Amniotic stem cell (primary cell): ENCODE measurements at regions not wholly inside any gene's neighbourhood (a gene's known extent, or its start where the extent isn't known, plus 50 kb on each side); places are given as distances from the start of the nearest gene placed in this dataset.

Experiments used
- DNase-seq: peaks from one replicate; lab custom pipeline; 2025; lab: John Stamatoyannopoulos, UW

DNA sequence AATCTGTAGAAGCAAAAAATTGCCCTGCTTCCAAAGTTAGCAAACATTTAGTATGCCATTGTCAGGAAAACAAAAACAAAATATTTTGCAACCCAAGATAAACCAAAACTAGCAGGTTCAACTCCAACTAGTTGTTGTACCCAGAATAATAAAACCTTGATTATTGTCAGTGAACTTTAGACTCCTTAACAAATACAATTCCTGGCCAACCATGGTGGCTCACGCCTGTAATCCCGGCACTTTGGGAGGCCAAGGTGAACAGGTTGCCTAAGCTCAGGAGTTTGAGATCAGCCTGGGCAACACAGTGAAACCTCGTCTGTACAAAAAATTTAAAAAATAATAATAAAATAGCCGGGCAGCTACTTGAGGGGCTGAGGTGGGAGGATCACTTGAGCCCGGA, 53.6 kb upstream of the EPCAM start:
- DNase-seq, result no peak

DNA sequence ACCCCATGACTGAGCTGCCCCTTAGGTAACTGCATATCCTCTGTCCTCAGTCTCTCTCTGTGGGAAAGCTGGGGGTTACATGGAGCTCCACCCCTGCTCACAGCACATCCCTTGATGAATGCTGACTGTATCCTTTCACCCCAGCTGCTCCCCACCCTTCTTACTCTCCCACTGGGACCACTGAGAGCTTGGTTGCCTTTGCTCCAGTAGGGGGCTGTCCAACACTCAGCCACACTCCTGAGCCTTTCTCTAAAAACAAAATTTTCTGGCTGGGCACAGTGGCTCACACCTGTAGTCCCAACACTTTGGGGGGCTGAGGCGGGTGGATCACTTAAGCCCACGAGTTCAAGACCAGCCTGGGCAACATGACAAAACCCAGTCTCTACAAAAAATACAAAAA, 55.4 kb upstream of the EPCAM start:
- DNase-seq, result no peak

DNA sequence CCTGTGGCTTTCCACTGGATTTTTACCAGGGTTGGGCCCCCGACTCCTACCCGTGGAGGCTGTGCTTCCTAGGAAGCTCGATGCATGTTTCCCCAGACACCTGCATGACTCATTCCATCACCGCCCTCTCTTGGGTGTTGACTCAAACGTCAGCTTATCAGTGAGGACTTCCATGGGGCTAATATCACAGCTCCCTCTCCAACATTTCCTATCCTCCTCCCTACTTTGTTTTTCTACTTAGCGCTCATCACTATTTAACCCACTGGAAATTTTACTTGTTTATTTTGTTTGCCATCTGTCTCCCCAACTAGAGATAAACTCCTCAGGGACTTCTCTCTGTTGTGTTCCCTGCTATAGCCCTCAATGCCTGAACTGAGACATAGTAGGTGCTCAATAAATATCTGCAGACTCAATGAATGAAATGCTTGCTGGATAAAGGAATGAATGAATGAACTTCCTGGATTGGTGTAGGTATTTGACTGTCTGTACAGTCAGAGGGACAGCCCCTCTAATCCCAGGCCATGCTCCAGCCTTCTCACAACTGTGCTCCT, 55.9 kb upstream of the EPCAM start:
- no peak for DNase-seq

DNA sequence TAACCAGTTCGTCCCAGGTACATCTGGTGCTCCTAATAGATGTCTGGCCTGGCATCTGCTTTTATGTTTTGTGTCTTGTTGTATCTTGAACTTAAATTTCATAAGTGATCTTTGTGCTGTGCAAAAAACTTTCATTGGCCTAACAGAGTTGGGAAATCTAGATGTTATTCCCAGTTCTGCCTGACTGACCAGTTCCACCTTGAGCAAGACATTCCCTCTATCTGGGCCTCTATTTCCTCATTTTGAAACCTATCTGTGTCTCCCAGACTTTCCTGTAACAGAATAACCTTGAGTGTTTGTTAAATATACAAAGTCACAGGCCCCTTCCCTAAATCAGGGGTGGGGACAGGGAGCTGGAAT, 56.6 kb upstream of the EPCAM start:
- DNase-seq, result no peak

DNA sequence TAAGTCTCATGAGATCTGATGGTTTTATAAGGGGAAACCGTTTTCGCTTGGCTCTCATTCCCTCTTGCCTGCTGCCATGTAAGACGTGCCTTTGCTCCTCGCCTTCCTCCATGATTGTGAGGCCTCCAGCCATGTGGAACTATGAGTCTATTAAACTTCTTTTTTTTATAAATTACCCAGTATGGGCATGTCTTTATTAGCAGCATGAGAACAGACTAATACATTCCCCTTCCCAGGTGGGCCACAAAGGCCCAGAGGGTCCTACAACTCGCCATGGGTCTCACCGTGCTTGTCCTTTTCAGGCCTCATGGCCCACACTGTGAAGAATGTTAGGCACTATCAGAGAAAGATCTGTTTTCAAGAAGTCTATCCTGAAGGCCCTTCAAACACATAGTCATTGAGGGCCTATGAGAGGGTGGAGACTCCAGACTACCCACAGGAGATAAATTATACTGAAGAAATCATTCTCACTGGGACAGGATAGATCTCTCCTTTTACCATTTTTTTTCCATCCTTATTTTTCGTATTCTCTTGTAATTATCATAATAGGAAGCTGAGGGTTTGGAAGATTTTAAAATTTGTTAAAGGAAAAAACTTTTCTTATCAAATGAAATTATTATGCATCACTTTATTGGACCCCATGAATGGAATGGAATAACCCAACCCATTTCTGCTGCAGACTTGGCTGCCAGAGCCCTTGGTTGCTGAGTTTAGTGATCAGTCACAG, 57.2 kb upstream of the EPCAM start:
- no peak for DNase-seq

DNA sequence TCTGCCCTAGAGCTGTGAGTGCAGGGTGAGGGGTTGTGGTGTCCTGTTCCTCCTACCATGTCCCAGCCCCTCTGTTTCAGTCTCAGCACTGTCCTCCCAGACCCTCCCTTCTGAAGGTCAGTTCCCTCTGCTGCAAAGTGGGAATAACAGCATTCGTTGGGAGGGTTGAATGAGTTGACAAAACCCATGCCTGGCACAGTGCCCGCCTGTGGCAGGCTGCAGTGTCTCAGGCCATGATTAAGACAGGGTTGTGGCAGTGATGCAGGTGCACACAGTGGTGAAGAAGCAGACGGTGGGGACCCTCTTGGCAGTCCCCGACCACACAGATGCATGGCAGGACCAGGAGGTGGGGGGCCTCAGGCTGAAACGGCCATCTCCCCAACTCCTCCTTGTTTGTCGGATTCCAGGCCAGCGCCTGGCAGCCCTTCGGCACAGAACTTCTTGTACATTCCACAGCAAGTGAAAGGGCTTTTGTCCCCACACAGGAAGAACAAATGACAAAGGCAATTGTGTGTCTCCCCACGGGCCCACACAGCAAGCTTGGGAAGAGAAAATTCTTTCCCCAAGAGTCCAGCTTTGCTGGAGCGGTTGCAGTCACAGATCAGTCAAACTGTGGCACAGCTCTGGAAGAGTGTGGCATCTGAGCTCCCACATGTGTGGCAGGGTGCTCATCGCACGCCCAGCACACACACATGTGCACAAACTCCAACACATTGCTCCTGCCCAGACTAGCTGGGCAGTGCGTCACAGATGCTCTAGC, 58.1 kb upstream of the EPCAM start:
- no peak for DNase-seq

DNA sequence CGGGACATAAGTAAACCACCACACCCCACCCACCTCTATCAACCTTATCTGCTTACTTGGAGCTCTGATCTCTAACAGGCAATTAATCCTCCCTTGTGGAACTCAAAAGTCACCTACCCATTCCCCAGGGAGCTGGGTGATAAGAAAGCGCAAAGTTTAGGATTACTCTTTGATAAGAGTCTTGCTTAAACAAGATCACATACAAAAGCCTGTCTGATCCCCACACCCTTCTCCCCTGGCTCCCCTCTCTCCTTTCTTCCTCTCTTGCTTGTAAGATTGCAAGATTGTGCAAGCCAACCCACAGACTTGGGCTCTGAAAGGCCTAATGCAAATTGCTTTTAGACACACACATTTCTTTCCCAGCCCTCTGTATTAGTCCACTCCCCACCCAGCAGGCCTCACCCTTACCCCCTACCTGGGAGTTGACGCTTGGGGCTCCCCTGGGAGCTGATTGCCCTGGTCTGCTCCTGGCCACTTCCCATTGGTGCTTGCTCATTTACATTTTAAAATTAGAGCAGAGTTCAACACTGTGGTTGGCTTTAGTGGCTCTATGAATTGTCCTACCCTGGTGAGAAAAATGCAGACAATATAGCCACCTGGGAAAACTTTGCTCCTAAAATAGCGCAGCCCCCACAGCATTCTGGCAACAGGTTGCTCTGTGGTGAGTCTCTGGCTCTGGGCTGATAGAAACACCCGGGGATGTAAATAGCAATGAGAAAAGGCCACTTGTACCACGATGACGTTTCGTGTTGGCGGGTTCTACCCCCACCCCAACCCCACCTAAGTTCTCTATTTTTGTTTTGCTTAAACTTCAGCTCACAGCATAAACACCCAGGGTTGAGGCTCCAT, 58.9 kb upstream of the EPCAM start:
- DNase-seq, result no peak

DNA sequence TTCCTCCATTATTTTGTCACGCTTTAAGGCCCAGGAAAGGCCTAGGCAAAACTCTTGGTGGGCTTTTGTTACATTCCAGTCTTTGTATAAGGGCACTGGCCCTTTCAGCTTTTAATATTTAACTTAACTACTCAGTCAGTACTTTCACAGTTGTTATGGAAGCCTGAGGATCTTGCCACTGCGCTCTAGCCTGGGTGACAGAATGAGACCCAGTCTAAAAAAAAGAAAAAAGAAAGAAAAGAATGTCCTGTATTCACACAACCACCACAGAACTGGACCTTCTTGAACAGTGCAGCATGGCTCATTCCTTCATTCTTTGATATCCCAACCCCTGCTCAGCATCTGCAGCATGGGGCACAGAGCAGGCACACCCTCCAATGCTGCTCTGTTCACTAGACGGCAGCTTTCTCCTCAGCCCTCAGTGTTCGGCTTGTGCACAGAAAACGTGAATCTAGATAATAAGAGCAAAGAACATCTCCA, 59.6 kb upstream of the EPCAM start:
- DNase-seq, result no peak

DNA sequence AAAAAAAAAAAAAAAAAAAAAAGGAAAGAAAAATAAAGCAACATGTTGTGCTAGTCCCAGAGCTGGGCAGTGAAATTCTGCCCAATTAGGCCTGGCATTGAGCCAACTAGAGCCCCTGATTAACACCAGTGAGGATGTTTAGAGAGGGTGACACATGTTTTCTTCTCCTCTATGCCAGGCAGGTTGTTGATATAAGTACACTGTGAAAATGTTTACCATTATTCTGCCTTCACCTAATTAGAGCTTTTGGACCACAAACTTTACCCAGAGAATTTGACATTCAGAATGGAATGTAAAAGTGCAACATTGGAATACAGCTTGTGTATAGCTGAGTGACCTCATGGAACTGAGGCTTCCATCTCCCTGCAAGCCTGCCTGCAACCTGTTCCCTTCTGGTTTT, 62.0 kb upstream of the EPCAM start:
- DNase-seq, result no peak

DNA sequence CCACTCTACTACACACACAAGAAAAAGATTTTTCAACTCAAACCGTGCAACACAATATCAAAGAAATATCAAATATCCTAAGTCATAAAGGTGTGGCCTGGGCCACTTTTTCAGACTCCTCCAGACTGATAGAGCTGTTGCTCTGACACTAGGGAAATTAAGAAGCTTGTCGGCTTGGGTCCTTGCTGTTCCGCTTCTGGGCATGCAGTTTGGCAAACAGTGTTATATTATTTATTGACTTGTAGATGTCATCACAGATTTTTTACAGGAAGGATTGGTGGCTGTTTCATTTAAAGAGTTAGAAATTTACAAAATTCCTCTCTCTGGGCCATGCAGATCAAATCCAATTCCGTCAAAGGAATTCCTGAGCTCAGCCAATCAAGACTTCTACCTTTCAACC, 64.5 kb upstream of the EPCAM start:
- DNase-seq, result no peak

DNA sequence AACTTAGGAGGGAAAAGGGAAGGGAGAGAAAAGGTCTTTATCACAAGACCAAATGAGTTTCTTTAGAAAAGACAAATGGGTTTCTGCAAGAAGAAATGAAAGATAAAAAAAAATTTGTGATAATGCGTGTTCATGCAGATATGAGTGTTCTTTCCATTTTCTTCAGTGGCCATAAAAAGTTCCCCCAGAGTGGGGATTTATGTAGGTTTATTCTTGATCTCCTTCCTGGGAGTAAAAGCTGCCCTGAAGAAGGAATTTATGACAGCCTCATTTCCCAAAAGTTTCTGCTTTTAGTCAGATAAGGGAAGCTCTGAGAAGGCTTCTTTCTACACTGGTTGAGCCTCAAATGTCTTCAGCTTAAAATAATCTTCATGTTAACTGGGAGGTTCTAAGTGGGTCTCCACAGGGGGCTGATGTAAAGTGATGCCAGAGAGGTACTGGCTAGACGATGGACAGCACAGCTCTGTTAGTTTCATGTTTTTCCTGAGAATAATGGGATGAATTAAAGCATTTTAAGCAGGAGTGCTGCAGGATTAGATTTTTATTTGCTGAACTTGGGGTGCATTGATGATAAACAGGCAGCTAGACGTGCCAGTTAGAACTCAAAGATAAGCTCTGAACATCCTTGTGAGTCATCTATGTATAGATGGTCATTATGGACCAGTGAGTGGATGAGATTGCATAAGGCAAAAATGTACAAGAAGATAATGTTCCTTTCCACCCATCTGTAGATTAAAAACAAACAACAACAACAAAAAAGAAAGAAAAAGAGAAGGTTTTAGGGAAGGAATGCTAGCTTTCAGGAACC, 65.6 kb upstream of the EPCAM start:
- no peak for DNase-seq

DNA sequence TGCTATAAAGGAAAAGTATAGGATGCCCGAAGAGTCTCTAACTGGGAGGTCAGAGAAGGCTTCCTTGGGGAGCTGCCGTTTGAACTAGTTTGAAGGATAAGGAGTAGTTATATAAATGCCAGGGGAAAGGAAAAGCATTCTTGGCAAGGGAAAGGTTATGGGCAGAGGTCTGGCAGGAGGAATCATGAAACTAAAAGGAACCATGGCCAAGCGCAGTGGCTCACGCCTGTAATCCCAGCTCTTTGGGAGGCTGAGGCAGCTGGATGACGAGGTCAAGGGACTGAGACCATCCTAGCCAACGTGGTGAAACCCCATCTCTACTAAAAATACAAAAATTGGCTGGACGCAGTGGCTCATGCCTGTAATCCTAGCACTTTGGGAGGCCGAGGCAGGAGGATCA, 66.8 kb upstream of the EPCAM start:
- DNase-seq, result no peak

DNA sequence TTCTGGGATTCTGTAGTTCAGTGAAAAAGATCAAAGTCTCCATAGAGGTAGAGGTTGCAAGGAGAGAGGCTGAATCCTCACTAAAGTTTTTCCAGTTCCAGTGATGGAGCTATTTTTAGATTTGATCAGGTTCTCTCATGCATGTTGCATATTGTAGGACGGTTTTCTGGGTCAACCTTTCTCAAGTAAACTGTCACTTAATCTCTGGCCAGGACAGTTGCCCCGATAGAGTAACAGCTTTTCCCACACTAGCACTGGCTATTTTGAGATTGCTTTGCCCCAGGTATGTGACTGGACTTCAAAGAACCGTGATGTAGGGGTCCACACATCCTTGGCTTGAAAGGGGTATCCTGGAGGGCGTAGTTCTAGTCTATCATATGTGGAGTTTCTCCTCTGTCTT, 67.4 kb upstream of the EPCAM start:
- DNase-seq, result no peak

DNA sequence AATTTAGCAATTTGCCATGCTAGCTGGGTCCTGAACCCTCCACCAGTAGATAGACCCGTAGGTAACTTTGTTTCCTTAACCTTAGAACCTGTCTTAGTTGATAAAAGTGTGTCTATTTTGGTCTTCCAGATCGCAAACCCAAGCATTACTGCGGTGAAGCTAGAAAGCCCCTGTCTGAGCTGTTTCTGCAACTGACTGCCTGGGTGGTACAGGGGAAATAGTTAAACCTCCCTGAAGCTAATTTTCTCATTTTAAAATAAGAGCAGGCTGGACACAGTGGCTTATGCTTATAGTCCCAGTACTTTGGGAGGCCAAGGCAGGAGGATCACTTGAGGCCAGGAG, 67.9 kb upstream of the EPCAM start:
- no peak for DNase-seq

DNA sequence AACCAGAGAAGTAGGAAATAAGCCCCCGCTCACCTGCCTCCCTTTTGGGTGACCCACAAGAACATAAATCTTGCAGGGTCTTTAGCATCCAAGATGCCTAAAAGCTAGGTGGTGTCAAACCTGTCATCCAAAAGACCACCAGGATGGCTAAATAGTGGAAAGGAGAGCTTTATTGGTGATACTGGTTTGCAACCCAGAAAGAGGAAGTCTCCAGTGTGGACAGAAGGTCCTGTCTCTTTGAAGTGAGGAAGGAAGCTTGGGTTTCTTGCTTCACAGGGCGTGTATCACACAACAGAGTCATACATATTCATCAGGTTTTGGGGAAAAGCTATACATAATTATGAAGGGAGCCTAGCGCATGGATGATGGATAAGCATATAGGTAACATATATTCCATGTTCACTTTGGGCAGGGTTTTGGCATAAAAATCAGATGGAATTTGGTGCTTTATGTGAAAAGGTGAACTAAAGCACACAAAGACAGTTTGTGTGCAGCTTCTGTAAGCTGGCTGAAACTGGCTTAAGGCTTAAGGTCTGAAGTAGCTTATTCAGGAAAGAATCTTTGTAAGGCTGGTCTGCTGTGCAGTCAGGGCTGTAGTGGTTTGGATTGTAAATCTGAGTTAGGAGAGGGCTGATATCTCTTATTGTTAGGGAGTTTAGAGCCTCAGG, 68.4 kb upstream of the EPCAM start:
- no peak for DNase-seq

DNA sequence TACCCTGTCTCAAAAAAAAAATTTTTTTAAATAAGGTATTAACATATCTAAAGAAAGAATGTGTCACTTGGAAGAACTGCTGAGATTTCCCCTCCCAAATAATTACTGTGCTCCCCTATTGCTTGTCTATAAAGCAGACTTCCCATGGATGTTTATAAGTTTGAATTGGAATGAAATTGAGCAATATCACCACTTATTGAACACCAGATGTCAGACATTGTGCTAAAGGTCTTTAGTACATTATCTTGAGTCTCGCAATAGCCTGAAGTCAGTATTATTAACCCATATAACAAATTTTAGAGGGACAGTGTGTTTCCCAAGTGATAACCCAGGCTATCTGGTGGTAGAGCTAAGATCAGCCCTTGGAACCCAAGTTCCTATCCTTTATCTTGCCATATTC, 69.0 kb upstream of the EPCAM start:
- DNase-seq, result no peak

DNA sequence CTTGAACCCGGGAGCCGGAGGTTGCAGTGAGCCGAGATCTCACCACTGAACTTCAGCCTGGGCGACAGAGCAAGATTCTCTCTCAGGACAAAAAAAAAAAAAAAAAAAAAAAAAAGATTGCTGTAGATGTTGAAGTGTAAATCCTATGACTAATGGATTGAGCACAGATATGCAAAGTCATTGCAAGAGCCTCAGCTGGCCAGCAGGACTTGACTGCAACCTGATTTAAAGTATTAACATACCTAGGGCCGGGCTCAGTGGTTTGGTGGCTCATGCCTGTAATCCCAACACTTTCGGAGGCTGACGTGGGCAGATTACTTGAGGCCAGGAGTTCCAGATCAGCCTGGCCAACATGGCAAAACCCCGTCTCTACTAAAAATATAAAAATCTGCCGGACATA, 69.6 kb upstream of the EPCAM start:
- DNase-seq, result no peak

DNA sequence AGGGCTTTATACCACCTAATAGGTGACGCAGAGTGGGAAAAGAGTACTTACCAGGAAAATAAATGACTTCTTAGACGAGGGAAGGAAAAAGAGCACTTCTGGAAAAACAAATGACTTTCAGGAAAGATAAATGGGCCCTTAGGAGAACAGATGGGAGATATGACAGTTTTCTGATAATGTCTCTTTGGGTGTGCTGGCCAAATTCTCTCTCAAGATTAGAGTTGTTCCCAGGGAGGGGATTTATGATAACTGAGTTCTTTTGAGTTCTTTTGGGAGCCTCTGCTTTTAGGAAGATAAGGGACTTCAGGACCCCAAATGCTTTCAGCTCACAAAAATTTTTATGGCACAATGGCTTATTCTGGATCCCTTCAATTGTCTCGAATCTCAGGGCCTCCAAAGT, 70.3 kb upstream of the EPCAM start:
- no peak for DNase-seq

DNA sequence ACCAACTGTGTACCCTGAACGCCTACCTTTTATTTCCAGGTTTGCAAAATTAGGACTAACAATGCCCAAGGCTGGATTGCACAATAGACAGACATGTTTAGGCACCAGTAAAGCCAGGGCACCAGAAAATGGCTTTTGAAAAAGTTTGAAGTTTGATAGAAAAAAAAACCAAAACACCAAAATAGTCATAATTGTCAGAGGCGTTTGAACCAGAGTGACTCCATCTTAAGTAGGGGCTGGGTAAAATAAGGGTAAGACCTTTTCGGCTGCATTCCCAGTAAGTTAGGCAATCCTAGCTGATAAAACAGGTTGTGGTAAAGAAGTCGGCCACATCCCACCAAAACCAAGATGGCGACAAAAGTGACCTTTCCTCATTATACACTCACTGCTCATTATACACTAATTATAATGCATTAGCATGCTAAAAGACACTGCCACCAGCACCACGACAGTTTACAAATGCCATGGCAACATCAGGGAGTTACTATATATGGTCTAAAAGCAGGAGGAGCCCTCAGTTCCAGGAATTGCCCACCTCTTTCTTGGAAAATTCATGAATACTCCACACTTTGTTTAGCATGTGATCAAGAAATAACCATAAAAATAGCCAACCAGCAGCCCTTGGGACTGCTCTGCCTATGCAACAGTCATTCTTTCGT, 71.2 kb upstream of the EPCAM start:
- no peak for DNase-seq

DNA sequence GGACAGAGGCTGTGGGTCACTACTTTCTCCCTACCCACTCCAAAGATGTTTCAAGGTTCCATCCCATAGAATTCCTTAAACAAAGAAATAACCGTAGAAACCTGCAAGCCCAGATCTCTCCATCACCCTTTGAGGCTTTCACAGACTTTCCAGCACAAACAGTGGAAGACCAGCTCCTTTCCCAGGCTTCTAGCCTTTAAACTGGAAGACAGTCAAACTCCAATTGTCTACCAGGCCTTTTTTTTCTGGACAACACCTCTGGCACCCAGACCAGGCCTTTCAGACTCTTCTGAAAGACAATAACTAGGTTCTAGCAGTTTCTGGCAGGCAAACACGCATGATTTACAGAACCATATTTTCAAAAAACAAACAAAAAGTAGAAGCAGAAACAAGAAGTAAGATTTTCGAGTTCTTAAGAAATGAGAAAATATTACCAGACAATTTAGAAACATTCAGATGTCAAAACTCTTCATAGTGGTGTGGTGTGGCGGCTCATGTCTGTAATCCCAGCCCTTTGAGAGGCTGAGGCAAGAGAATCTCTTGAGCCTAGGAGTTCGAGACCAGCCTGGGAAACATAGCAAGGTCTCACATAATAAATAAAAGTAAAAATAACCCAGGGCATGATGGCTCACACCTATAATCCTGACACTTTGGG, 73.0 kb upstream of the EPCAM start:
- no peak for DNase-seq
